GM10248 (cell line): ENCODE measurements at regions not wholly inside any gene's neighbourhood (a gene's known extent, or its start where the extent isn't known, plus 50 kb on each side); places are given as distances from the start of the nearest gene placed in this dataset.

Source experiments
- CTCF ChIA-PET: fragments of 300-600 bp; sonication (Branson Sonifier 250); formaldehyde crosslinking; extraction: SDS; loops from one replicate; lab custom pipeline; 2021; ENCODE audit warnings: antibody characterized with exemption; lab: Yijun Ruan, JAX
- POLR2A ChIA-PET: fragments of 350-650 bp; sonication (Branson Sonifier 250); formaldehyde crosslinking; extraction: SDS; loops from one replicate; lab custom pipeline; 2020; ENCODE audit warnings: antibody characterized with exemption; lab: Yijun Ruan, JAX
- DNase-seq: peaks from one replicate; pipeline ENCODE4 v3.0.0; 2012; ENCODE audit errors: extremely low spot score
- CTCF ChIP-seq: IDR thresholded peaks from 2 replicates; pipeline ENCODE4 v1.5.1; 2012; ENCODE audit warnings: mild to moderate bottlenecking, low read depth; ENCODE audit errors: extremely low read depth, missing control alignments, control extremely low read depth

- ChIA-PET POLR2A (no interaction called here), CTCF (interaction anchor here (1.4 kb wide), 1 partner anchor 36 kb away, joined by 3 read pairs; no protein-coding TSS in a partner anchor)
- no peak for TF ChIP-seq CTCF
- DNase-seq, result no peak
These were observed 243.9 kb upstream of the POT1 start for GRCh38 chr7:125173571-125173970.

- ChIA-PET POLR2A (no interaction called here), CTCF (no interaction called here)
- no peak for TF ChIP-seq CTCF
- DNase-seq, result no peak
These were observed 239.5 kb upstream of the POT1 start for GRCh38 chr7:125169088-125169487.

- DNase-seq, result no peak
- no peak for TF ChIP-seq CTCF
- CTCF ChIA-PET, result interaction anchor here (0.7 to 1.2 kb wide), 3 partner anchors 8 to 40 kb away, joined by 3 to 7 read pairs (median 4); no protein-coding TSS in a partner anchor
- POLR2A ChIA-PET, result no interaction called here
These were observed 225.3 kb upstream of the POT1 start for GRCh38 chr7:125154930-125155329.

- POLR2A ChIA-PET, result no interaction called here
- TF ChIP-seq CTCF, result no peak
- no peak for DNase-seq
- CTCF ChIA-PET, result interaction anchor here (1.2 kb wide), 1 partner anchor 12 kb away, joined by 3 read pairs; no protein-coding TSS in a partner anchor
These were observed 219.5 kb upstream of the POT1 start for GRCh38 chr7:125149151-125149550.

GRCh38 chr7:125147047-125147446 lies 217.4 kb upstream of the POT1 start:
- no peak for DNase-seq
- no peak for TF ChIP-seq CTCF
- ChIA-PET CTCF (no interaction called here), POLR2A (no interaction called here)

- ChIA-PET POLR2A (no interaction called here), CTCF (interaction anchor here (1.0 to 1.3 kb wide), 2 partner anchors 13 to 37 kb away, joined by 3 read pairs; no protein-coding TSS in a partner anchor)
- DNase-seq, result no peak
- TF ChIP-seq CTCF, result no peak
These were observed 207.3 kb upstream of the POT1 start for GRCh38 chr7:125136755-125137532.
